Tibial nerve (tissue), 4 donors: ENCODE measurements at regions not wholly inside any gene's neighbourhood (a gene's known extent, or its start where the extent isn't known, plus 50 kb on each side); places are given as distances from the start of the nearest gene placed in this dataset.

Experiments
- EP300 ChIP-seq, 2 donors: sonication (generic); formaldehyde crosslinking; IDR thresholded peaks; one replicate each; pipeline ENCODE4 v1.6.1; 2017; ENCODE audit warnings: antibody characterized with exemption in 2 of 2, mild to moderate bottlenecking in 1 of 2
- POLR2A ChIP-seq, 2 donors: fragments of 450-650 bp; IDR thresholded peaks; one replicate each; pipeline ENCODE4 v1.6.1; 2017; ENCODE audit warnings: antibody characterized with exemption in 2 of 2, mild to moderate bottlenecking in 2 of 2, moderate library complexity in 2 of 2
- TF ChIP-seq, protein P1 (sequence below), 5 experiments: fragments of 200-600 bp in 3 of 5; fragments of 450-650 bp in 2 of 5; sonication (generic) in 3 of 5; IDR thresholded peaks; one replicate each; pipeline ENCODE4 v1.5.1; 2016 to 2019; ENCODE audit warnings: antibody characterized with exemption in 5 of 5, mild to moderate bottlenecking in 3 of 5, moderate library complexity in 2 of 5

DNA sequence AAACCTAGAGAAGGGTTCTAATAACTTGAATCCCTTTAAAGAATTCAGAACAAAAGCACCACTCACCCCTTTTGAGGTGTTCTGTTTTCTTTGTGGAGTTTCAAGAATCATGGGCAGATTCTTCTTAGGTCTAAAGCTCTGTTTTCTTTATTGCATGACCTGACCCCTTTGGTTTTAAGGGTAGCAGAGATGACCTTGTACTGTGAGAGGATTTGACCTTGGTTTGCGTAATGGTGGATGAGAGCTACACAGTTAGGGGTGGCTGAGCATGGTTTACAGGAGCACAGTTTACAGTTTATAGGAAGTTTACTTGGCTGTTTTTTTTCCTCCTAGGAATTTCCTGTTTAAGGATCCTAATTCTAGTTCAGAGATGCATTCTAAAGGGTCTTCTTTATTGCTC is 1095.6 kb upstream of the NRXN1 start:
- TF ChIP-seq, protein P1, sequence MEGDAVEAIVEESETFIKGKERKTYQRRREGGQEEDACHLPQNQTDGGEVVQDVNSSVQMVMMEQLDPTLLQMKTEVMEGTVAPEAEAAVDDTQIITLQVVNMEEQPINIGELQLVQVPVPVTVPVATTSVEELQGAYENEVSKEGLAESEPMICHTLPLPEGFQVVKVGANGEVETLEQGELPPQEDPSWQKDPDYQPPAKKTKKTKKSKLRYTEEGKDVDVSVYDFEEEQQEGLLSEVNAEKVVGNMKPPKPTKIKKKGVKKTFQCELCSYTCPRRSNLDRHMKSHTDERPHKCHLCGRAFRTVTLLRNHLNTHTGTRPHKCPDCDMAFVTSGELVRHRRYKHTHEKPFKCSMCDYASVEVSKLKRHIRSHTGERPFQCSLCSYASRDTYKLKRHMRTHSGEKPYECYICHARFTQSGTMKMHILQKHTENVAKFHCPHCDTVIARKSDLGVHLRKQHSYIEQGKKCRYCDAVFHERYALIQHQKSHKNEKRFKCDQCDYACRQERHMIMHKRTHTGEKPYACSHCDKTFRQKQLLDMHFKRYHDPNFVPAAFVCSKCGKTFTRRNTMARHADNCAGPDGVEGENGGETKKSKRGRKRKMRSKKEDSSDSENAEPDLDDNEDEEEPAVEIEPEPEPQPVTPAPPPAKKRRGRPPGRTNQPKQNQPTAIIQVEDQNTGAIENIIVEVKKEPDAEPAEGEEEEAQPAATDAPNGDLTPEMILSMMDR (IDR thresholded peaks at IDR 0.05) = no peak
- TF ChIP-seq EP300 (IDR thresholded peaks at IDR 0.05) = no peak
- TF ChIP-seq POLR2A (IDR thresholded peaks at IDR 0.05) = no peak
